KG1 (cell line): ENCODE measurements at regions not wholly inside any gene's neighbourhood (a gene's known extent, or its start where the extent isn't known, plus 50 kb on each side); places are given as distances from the start of the nearest gene placed in this dataset.

Experiments
- DNase-seq: peaks from one replicate; lab custom pipeline; 2025; lab: John Stamatoyannopoulos, UW

DNA sequence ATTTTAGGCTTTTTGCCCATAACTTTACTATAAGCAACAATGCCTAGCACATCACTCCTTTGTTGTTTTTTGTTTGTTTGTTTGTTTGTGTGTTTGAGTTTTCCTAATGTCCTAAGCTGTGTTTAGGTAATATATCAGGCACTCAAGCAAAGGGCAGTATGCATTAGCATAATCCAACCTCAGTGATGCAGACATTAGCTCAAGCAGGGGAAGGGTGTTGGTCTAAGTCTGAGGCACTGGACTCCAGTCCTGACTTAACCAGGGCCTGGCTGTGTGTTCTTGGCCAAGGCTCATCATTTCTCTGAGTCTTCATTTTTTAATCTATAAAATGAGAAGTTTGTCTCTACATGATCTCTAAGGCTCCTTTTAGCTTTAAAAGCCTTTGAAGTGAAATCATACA is 65.9 kb upstream of the RFC3 start:
- DNase-seq = no peak

DNA sequence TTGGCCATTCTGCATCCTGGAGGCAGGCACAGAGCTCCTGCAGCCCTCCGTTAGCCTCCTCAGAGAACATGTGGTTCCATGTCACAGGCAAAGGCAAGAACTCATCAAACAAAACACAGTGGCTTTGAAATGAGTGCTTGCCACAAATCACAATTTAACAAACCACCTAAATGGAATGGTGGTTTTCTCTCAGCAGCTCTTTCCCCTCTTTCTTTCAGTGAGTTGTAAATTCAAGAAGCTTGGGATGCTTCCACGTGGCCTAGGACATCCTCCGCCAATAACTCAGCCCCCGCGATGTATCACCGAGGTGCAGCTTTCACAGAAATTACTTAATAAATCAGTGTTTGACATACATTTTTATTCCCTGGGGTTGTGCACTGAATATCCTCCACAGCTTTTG is 65.4 kb upstream of the RFC3 start:
- no peak for DNase-seq

DNA sequence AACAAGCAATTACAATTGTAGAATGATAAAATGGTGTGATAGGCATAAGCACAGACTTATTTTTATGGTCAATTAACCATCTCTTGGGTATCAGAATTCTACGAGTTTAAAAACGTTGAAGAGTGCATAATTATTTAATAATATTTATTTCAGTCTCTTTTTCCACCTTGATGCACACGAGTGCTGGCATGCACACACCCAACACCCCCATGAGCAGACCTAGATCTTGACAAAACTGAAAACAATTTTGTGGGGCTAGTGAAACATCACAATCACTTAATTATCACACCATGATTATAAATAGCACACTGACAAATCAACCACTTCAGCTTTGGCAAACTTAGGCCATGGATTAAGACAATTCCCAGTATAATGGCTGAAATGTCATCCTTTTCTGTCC is 61.0 kb upstream of the RFC3 start:
- DNase-seq = no peak

DNA sequence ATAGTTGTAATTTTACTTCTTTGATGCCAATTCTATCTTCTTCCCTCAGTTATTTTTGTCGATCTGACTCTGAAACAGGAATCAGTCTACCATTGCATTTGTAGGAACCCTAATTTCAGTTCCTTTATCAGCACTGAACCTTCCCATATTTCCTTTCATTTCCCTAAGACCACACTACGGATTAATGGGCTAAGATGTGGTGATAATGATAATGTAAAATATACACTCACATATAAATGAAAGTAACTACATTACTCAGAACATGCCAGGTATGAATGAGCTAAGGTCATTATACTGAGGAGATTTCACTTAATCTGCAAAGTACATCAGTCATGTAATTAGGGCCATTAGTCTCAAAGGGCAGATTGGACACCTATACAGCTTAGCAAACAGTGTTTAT is 60.2 kb upstream of the RFC3 start:
- DNase-seq = no peak

DNA sequence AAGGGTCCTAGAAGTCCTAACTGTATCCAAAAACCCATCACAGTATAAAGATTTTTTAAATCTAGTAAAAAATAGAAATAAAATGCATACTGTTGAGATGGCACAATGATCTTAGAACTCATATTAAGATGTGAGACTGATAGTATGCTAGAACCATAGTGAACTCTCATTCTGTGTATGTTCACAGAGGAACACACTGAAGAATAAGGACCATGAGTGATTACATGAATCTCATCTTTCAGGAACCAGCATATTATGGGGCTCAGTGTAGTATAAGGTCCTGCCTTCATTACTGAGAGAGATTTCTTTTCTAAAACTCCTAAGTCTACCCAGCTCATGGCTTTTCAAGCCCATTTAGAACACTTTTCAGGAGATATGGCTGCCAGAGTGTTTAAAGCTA is 59.8 kb upstream of the RFC3 start:
- no peak for DNase-seq

DNA sequence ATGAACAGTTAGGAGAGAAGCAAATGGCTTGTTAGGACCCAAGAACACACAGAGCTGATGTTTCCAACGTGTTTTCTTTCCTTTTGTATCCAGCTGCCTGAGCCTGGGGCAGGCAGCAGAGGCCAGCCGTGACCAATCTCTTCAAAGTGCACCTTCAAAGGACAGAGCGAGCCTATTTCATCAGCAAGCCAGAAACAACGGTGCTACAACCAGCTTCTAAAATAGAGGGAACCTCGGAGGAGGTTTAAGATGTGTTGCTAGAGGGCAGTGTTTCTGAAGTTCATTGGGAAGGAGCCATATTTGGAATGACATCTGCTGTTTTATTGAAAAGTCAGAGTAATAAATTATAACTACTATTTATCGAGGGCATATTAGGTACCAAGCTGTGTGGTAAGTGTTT is 56.2 kb upstream of the RFC3 start:
- no peak for DNase-seq

DNA sequence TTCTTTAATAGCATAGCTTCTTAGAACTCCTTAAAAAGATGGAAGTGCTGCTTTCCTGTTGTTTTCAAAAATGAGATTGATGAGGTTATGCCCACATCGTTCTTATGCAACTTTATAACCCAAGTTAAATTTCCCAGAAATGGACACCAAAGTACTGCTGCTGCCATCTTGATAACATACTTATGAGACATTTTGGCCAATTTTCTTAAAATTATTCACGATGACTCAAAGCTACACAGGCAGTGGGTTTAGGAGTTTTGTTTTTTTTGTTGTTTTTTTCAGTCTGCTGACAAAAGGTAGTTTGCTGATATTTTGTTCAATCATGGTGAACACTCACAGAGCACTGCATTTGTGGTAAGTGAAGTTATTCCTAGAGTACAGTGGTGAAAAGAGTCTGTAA is 54.9 kb upstream of the RFC3 start:
- no peak for DNase-seq

DNA sequence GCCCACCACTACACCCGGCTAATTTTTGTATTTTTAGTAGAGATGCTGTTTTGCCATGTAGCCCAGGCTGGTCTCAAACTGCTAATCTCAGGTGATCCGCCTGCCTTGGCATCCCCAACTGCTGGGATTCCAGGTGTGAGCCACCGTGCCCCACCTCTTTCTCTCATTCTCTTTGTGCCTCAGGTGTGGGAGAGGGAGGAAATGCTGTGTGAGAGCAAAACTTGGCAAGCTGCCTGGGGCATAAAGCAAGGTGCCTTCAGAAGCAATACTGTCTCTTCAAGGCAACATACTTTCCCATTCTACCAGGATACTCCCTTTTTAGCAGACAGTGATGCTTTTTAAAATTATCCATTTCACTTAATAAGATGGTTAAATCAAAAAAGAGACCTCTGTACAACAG is 53.2 kb upstream of the RFC3 start:
- no peak for DNase-seq

DNA sequence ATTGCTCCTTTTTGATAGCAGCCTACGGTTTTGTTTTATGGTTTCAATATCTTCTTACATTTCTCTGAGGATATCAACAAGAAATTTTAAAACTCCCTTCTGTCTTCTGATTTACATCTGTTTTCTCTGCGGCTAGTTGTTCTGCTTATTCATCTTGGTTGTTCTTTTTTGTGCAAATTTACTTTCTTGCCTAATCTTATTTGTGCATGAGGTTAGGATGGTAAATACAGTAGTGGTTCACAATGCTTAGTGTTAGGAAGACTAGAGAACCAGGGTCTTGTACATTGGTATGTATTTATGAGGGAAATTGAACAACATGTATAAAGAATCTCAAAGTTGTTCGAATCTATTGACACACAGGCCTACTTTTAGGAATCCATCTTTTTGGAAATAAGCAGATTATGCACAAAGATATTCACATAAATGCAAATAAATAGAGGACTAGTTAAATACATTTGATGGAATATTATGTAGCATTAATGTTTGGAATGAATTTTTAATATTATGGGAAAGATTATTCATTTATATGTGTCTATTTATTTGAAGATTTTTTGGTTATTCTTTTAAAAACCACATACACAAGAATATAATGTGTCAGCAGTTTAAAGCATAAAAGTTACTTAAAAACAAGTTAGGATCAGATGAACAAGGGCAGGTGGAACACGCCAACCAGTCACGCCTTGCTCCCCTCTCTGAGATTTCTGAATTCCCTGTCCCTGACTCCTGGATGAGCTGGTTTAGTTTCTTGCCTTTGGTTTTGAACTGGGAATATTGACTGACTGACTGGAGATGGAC is 51.4 kb upstream of the RFC3 start:
- no peak for DNase-seq

DNA sequence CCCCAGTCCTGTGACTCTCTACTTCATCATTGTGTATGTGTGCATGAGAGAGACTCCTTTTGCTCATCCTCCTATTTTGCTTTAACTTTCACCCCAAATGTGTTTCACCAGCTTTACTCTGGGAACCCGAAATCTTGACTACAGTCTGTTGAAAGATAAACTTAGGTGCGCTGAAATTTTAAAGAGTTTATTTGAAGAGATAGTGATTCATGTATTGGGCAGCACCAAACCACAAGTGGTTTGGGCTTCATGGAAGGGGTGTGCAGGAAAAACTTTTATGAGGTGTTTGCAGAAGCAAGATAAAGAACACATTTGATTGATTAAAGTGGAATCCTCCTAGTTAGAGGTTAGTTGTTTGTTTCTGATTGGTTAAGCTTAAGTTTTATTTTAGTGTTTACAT is 50.8 kb upstream of the RFC3 start:
- no peak for DNase-seq
